ENCODE measurements at regions not wholly inside any gene's neighbourhood (a gene's known extent, or its start where the extent isn't known, plus 50 kb on each side); places are given as distances from the start of the nearest gene placed in this dataset.

DNA sequence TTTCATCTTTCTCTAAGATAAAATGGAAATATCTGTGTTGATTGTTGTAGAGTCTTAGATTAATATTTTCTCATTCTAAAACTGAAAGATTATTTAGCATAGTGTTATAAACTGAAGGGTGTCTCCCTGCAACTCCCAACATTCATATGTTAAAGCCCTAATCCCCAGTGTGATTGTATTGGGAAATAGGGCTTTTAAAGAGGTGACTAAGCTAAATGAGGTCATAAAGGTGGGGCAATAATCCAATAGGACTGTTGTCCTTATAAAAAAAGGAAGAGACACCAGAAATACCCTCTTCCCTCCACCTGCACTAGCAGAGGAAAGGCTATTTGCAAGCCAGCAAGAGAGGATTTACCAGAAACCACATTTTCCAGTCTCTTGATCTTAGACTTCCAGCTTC lies 1626.4 kb downstream of the C4orf33 start:
- H3K9me3 ChIP-seq: no peaks in the 10 kb centered on the region
- ATAC-seq: no peak
- H3K27me3 ChIP-seq: no peaks in the 10 kb centered on the region
- TF ChIP-seq POLR2A (IDR thresholded peaks at IDR 0.05) (no peak), POLR2AphosphoS5 (IDR thresholded peaks at IDR 0.05) (no peak), EP300 (IDR thresholded peaks at IDR 0.05) (no peak)
- TF ChIP-seq, protein P1, sequence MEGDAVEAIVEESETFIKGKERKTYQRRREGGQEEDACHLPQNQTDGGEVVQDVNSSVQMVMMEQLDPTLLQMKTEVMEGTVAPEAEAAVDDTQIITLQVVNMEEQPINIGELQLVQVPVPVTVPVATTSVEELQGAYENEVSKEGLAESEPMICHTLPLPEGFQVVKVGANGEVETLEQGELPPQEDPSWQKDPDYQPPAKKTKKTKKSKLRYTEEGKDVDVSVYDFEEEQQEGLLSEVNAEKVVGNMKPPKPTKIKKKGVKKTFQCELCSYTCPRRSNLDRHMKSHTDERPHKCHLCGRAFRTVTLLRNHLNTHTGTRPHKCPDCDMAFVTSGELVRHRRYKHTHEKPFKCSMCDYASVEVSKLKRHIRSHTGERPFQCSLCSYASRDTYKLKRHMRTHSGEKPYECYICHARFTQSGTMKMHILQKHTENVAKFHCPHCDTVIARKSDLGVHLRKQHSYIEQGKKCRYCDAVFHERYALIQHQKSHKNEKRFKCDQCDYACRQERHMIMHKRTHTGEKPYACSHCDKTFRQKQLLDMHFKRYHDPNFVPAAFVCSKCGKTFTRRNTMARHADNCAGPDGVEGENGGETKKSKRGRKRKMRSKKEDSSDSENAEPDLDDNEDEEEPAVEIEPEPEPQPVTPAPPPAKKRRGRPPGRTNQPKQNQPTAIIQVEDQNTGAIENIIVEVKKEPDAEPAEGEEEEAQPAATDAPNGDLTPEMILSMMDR (IDR thresholded peaks at IDR 0.05): no peak
- H3K36me3 ChIP-seq: no peaks in the 10 kb centered on the region
- H3K27ac ChIP-seq: no peak overlapping the region
- no peak overlapping the region for H3K4me3 ChIP-seq
- H3K4me1 ChIP-seq: no peaks in the 10 kb centered on the region

DNA sequence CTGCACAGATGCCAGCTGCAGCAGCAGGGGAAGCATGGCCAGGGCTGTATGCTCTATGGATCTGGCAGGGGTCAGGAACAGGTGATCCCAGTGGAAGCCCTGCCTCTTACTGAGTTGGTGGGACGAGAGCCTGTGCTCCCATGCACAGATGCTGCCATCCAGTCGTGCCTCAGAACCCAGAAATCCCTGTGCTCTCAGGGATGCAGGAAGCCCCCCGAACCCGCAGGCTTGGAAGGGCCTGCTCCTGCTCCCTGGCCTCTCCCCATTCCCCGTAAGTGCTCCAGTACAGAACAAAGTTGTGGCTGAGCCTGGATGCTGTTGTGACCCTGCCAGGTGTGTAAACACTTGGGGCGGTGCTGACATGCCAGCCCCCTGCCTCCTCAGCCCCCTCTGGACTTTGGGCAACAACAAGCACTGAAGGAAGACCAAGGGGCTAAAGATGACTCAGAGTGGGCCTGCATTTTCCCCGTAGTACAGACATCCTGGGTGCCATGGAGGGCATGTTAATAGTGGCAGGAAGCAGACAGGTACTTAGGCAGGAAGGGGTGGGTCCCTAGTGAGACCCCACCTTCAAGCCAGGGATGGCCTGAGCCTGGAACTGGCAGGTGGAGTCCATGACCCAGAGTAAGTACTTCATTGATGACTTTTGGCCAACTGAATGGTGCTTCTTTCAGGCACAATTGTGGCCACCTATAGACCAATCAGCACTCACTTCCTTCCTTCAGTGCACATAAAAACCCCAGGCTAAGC lies 1640.7 kb downstream of the C4orf33 start:
- Histone ChIP-seq H3K27me3 (no peaks in the 10 kb centered on the region), H3K36me3 (no peaks in the 10 kb centered on the region), H3K9me3 (no peaks in the 10 kb centered on the region), H3K4me1 (no peaks in the 10 kb centered on the region), H3K27ac (no peak overlapping the region), H3K4me3 (no peak overlapping the region)
- WGBS, 2 donors (ENCODE audit: low coverage in 1 of 2): 60% methylated on average over 1 of the region's 7 CpGs; no CpG with 5 or more reads in 1 of the 2 donors
- TF ChIP-seq, protein P1 (IDR thresholded peaks at IDR 0.05): no peak
- TF ChIP-seq EP300 (IDR thresholded peaks at IDR 0.05) (no peak), POLR2AphosphoS5 (IDR thresholded peaks at IDR 0.05) (no peak), POLR2A (IDR thresholded peaks at IDR 0.05) (no peak)
- no peak for ATAC-seq

DNA sequence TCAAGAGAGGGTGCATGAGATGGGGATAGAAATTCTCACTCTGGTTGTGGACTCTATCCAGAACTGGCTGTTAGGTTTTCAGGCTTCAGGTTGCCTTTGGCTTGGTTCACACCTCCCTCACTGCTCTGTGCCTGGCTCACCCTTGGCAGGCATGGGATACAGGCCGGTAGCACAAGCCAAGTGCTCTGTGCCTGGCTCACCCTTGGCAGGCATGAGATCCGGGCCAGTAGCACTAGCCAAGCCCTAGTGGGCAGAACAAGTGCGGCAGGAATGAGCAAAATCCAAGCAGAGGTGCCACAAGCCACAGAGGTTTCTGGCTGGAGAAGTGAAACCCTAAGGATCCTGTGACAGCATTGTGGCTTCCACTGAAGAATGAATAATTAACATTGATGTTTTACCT lies 1642.3 kb downstream of the C4orf33 start:
- no peak overlapping the region for H3K27ac ChIP-seq
- 45% methylated on average over 2 of the region's 3 CpGs; no CpG with 5 or more reads in 1 of the 2 donors for whole genome bisulfite sequencing, 2 donors (ENCODE audit: low coverage in 1 of 2)
- H3K4me1 ChIP-seq: no peaks in the 10 kb centered on the region
- no peak for ATAC-seq
- H3K27me3 ChIP-seq: no peaks in the 10 kb centered on the region
- H3K36me3 ChIP-seq: no peaks in the 10 kb centered on the region
- no peak for TF ChIP-seq POLR2AphosphoS5 (IDR thresholded peaks at IDR 0.05)
- no peak for TF ChIP-seq POLR2A (IDR thresholded peaks at IDR 0.05)
- TF ChIP-seq, protein P1 (IDR thresholded peaks at IDR 0.05): no peak
- no peak for TF ChIP-seq EP300 (IDR thresholded peaks at IDR 0.05)
- H3K9me3 ChIP-seq: peaks cover 0 to 5% (median 0%) of the 10 kb centered on the region in 3 donors
- H3K4me3 ChIP-seq: no peak overlapping the region

DNA sequence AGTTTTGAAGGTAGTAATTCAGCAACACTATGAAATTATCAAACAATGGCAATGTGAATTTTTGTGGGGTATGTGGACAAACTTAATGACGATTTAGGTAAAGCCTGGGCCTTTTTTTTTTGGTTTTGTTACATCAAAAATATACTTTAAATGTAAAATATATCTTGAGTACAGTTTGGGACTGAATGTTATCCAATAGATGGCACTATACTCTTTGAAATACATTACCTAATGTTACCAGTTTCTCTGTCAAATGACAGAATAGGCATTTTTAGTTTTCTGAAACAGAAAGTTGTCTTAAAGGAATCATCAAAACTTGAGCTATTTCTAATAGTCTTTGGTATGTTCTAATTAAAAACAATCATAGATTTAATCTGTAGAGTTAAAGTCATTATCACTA lies 1651.9 kb downstream of the C4orf33 start:
- no peak for ATAC-seq
- WGBS, 2 donors (ENCODE audit: low coverage in 1 of 2): 8 to 11% methylated on average over 1 of the region's 1 CpG
- no peaks in the 10 kb centered on the region for H3K36me3 ChIP-seq

More for the DNA sequence above, 1651.9 kb downstream of the C4orf33 start:
- H3K4me1 ChIP-seq: peaks cover 0 to 6% (median 0%) of the 10 kb centered on the region in 3 donors
- H3K4me3 ChIP-seq: no peak overlapping the region
- H3K9me3 ChIP-seq: peaks cover 0 to under 1% (median 0%) of the 10 kb centered on the region in 3 donors
- TF ChIP-seq POLR2AphosphoS5 (IDR thresholded peaks at IDR 0.05): no peak
- TF ChIP-seq, protein P1 (IDR thresholded peaks at IDR 0.05): no peak
- no peak for TF ChIP-seq POLR2A (IDR thresholded peaks at IDR 0.05)
- TF ChIP-seq EP300 (IDR thresholded peaks at IDR 0.05): no peak
- H3K27ac ChIP-seq: no peak overlapping the region
- no peaks in the 10 kb centered on the region for H3K27me3 ChIP-seq

Data from gastroesophageal sphincter (tissue), 4 donors.